T-cell (primary cell): ENCODE measurements at regions not wholly inside any gene's neighbourhood (a gene's known extent, or its start where the extent isn't known, plus 50 kb on each side); places are given as distances from the start of the nearest gene placed in this dataset.
"Not testable (repeated sequence)": the region's sequence is repeated elsewhere in the genome, so short reads cannot be mapped to it uniquely, and the experiment has no call there.

Source experiments
- ATAC-seq, 4 experiments: fragments of 200-7000 bp in 3 of 4; fragments of 150-1000 bp in 1 of 4; cut with Tn5 transposase; replicated peaks in 1 of 4; 1 replicate in 3 of 4; 2 replicates in 1 of 4; pipeline ENCODE4 v1.10.0; 2021; ENCODE audit warnings: moderate library complexity in 3 of 4, mild to moderate bottlenecking in 2 of 4, moderate number of reproducible peaks in 1 of 4
- CTCF ChIA-PET, 2 donors: fragments of 300-600 bp; sonication (Branson Sonifier 250); formaldehyde crosslinking; loops; one replicate each; lab custom pipeline; 2022; ENCODE audit warnings: antibody characterized with exemption in 2 of 2; lab: Charles Lee
- POLR2A ChIA-PET, 2 donors: fragments of 300-600 bp; sonication (Branson Sonifier 250); formaldehyde crosslinking; loops; one replicate each; lab custom pipeline; 2022; ENCODE audit warnings: antibody characterized with exemption in 2 of 2; lab: Charles Lee
- DNase-seq, 35 experiments: peaks; one replicate each; pipeline versions ENCODE4 v3.0.0 to v3.0.0-alpha.2; 2013 to 2023
- H3K27ac ChIP-seq: one replicate; pipeline ENCODE4 v1.5.1; 2013; ENCODE audit warnings: low read length
- H3K27me3 ChIP-seq, 2 experiments: replicated peaks in 1 of 2; 1 replicate in 1 of 2; 2 replicates in 1 of 2; pipeline versions ENCODE4 v1.6.1 to v1.7.0; 2013; ENCODE audit warnings: low read length in 1 of 2, mixed read lengths in 1 of 2; ENCODE audit not compliant: control insufficient read depth in 2 of 2, insufficient read depth in 2 of 2; ENCODE audit errors: extremely low read depth in 1 of 2
- H3K36me3 ChIP-seq, 2 donors: 1 replicate in 1 of 2; 2 replicates in 1 of 2; pipeline versions ENCODE4 v1.6.1 to v1.7.0; 2013; ENCODE audit warnings: low read length in 1 of 2; ENCODE audit not compliant: control insufficient read depth in 2 of 2, insufficient read depth in 1 of 2; ENCODE audit errors: extremely low read depth in 1 of 2
- H3K4me1 ChIP-seq, 2 experiments: 1 replicate in 1 of 2; 2 replicates in 1 of 2; pipeline versions ENCODE4 v1.6.1 to v1.7.0; 2013; ENCODE audit warnings: low read length in 2 of 2, mixed read lengths in 1 of 2; ENCODE audit not compliant: insufficient read depth in 2 of 2, control insufficient read depth in 1 of 2; ENCODE audit errors: extremely low read depth in 1 of 2
- H3K4me3 ChIP-seq, 2 donors: 1 replicate in 1 of 2; 2 replicates in 1 of 2; pipeline versions ENCODE4 v1.5.1 to v1.7.0; 2013; ENCODE audit warnings: mild to moderate bottlenecking in 2 of 2, low read length in 1 of 2, moderate library complexity in 1 of 2; ENCODE audit not compliant: control insufficient read depth in 1 of 2; ENCODE audit errors: extremely low read depth in 1 of 2
- H3K9me3 ChIP-seq: 2 replicates; pipeline ENCODE4 v1.7.0; 2013
- H3K27ac Mint-ChIP-seq, 2 donors: one replicate each; pipeline ENCODE4 v1.8.0; 2020 to 2021; ENCODE audit warnings: mild to moderate bottlenecking in 2 of 2, mixed read lengths in 2 of 2
- H3K27me3 Mint-ChIP-seq, 2 donors: one replicate each; pipeline ENCODE4 v1.8.0; 2021 to 2022; ENCODE audit warnings: mixed read lengths in 2 of 2
- H3K36me3 Mint-ChIP-seq: one replicate; pipeline ENCODE4 v1.8.0; 2021; ENCODE audit warnings: mixed read lengths
- H3K4me1 Mint-ChIP-seq, 3 donors: one replicate each; pipeline ENCODE4 v1.8.0; 2020 to 2022; ENCODE audit warnings: mixed read lengths in 3 of 3, mild to moderate bottlenecking in 1 of 3
- H3K4me3 Mint-ChIP-seq, 3 donors: one replicate each; pipeline ENCODE4 v1.8.0; 2020 to 2022; ENCODE audit warnings: mild to moderate bottlenecking in 3 of 3, mixed read lengths in 3 of 3, moderate library complexity in 3 of 3
- H3K9me3 Mint-ChIP-seq, 3 donors: one replicate each; pipeline ENCODE4 v1.8.0; 2020 to 2022; ENCODE audit warnings: mixed read lengths in 3 of 3
- WGBS: methylation state at CpG from one replicate; pipeline ENCODE4 v1.1.5; 2013; ENCODE audit warnings: missing lambda C conversion rate; ENCODE audit not compliant: insufficient coverage; 5-methylcytosine and 5-hydroxymethylcytosine counted together

GRCh38 chr2:58398406-58398805, 157.3 kb upstream of the FANCL start:
- Histone ChIP-seq H3K9me3 (no peaks in the 10 kb centered on the region), H3K27ac (no peak overlapping the region), H3K4me1 (no peaks in the 10 kb centered on the region), H3K4me3 (no peak overlapping the region), H3K36me3 (no peaks in the 10 kb centered on the region), H3K27me3 (no peaks in the 10 kb centered on the region)
- no peak for ATAC-seq
- Mint-ChIP-seq H3K9me3 (peaks cover 0 to 3% (median 0%) of the 10 kb centered on the region in 3 donors), H3K27ac (no peak overlapping the region), H3K36me3 (no peaks in the 10 kb centered on the region), H3K27me3 (peaks cover 4 to 7% of the 10 kb centered on the region in 2 donors), H3K4me3 (no peak overlapping the region), H3K4me1 (no peaks in the 10 kb centered on the region)
- CTCF ChIA-PET, result interaction anchor here in 1 of 2 donors (0.6 kb wide), 1 partner anchor 880 kb away, joined by 3 read pairs; no protein-coding TSS in a partner anchor
- POLR2A ChIA-PET, result no interaction called here
- DNase-seq, result no peak

- Mint-ChIP-seq H3K27me3 (peaks cover 0 to 5% of the 10 kb centered on the region in 2 donors), H3K4me3 (no peak overlapping the region), H3K27ac (no peak overlapping the region), H3K4me1 (no peaks in the 10 kb centered on the region), H3K36me3 (no peaks in the 10 kb centered on the region), H3K9me3 (peaks cover 0 to 3% (median 0%) of the 10 kb centered on the region in 3 donors)
- H3K27me3 ChIP-seq, result no peaks in the 10 kb centered on the region
- CTCF ChIA-PET, result no interaction called here
- no peak for ATAC-seq
- H3K9me3 ChIP-seq, result no peaks in the 10 kb centered on the region
- H3K4me1 ChIP-seq, result no peaks in the 10 kb centered on the region
- WGBS, result no CpG with 5 or more reads among the region's 1 CpG
- no peak overlapping the region for H3K4me3 ChIP-seq
- no peak for DNase-seq
- POLR2A ChIA-PET, result no interaction called here
- H3K27ac ChIP-seq, result no peak overlapping the region
- H3K36me3 ChIP-seq, result no peaks in the 10 kb centered on the region
Measured at GRCh38 chr2:58387701-58388100, 146.6 kb upstream of the FANCL start.

DNA sequence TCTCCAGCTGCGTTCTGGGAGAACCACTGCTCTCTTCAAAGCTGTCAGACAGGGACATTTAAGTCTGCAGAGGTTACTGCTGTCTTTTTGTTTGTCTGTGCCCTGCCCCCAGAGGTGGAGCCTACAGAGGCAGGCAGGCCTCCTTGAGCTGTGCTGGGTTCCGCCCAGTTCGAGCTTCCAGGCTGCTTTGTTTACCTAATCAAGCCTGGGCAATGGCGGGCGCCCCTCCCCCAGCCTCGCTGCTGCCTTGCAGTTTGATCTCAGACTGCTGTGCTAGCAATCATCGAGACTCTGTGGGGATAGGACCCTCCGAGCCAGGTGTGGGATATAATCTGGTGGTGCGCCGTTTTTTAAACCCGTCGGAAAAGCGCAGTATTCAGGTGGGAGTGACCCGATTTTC, 145.8 kb upstream of the FANCL start:
- H3K4me3 Mint-ChIP-seq, H3K4me3 ChIP-seq, H3K36me3 Mint-ChIP-seq, CTCF ChIA-PET, ATAC-seq, DNase-seq, H3K9me3 Mint-ChIP-seq, H3K4me1 Mint-ChIP-seq, H3K27me3 ChIP-seq, H3K27ac Mint-ChIP-seq, POLR2A ChIA-PET, H3K4me1 ChIP-seq, H3K9me3 ChIP-seq, H3K36me3 ChIP-seq, H3K27me3 Mint-ChIP-seq, H3K27ac ChIP-seq: not testable (repeated sequence)
- 71% methylated on average over 2 of the region's 14 CpGs for WGBS

DNA sequence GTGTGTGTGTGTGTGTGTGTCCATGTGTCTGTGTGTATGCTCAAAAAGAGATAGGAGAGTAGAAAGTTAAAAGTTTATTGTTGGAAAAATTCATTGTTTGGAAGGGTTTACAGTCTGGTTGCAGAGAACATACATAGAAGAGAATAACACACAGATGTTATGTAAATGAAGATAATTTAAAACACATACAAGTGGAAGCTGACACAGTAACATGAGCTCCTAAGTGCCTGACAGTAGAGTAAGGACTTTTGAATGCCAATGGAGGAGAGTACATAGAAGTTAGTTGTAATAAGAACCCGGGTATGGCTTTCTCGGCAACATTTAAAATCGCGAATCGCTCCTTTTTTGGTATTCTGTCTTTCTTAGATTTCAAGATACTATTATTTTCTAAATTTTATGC, 137.0 kb upstream of the FANCL start:
- ATAC-seq (no peak), DNase-seq (no peak)
- ChIA-PET POLR2A (no interaction called here), CTCF (no interaction called here)
- WGBS, result no CpG with 5 or more reads among the region's 5 CpGs
- Histone ChIP-seq H3K4me3 (no peak overlapping the region), H3K9me3 (no peaks in the 10 kb centered on the region), H3K4me1 (no peaks in the 10 kb centered on the region), H3K27ac (no peak overlapping the region), H3K36me3 (no peaks in the 10 kb centered on the region), H3K27me3 (no peaks in the 10 kb centered on the region)
- Mint-ChIP-seq H3K36me3 (no peaks in the 10 kb centered on the region), H3K27ac (no peak overlapping the region), H3K9me3 (no peaks in the 10 kb centered on the region), H3K4me1 (no peaks in the 10 kb centered on the region), H3K27me3 (no peaks in the 10 kb centered on the region), H3K4me3 (no peak overlapping the region)

DNA sequence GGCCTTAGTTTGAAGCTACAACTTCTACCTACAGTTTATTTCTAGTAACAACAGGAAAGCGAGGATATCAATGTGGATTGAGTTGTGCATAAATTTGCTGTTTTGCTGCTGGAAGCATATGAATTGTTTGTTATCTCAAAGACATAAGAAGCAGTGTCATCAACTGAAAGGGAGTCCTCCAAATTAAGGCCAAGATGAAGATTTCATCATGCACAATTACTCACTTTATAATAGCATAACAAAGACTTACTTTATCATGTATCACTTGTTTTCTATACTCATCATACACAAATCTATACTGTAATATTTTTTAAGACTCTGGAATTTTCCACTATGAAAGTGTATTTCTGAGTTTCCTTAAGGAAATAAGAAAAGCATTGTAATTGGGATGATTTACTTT, 136.1 kb upstream of the FANCL start:
- ChIA-PET POLR2A (no interaction called here), CTCF (no interaction called here)
- no peak overlapping the region for H3K27ac Mint-ChIP-seq
- no peak for DNase-seq
- no peaks in the 10 kb centered on the region for H3K9me3 ChIP-seq
- H3K4me1 ChIP-seq, result no peaks in the 10 kb centered on the region
- H3K36me3 Mint-ChIP-seq, result no peaks in the 10 kb centered on the region
- no peak overlapping the region for H3K27ac ChIP-seq
- no peaks in the 10 kb centered on the region for H3K4me1 Mint-ChIP-seq
- no peak overlapping the region for H3K4me3 ChIP-seq
- H3K9me3 Mint-ChIP-seq, result no peaks in the 10 kb centered on the region
- no peaks in the 10 kb centered on the region for H3K27me3 ChIP-seq
- H3K36me3 ChIP-seq, result no peaks in the 10 kb centered on the region
- WGBS, result no CpG with 5 or more reads among the region's 1 CpG
- H3K27me3 Mint-ChIP-seq, result no peaks in the 10 kb centered on the region
- no peak overlapping the region for H3K4me3 Mint-ChIP-seq
- no peak for ATAC-seq

GRCh38 chr2:58376592-58376991, 135.5 kb upstream of the FANCL start:
- H3K4me3 Mint-ChIP-seq, result no peak overlapping the region
- no peak for DNase-seq
- ChIA-PET CTCF (no interaction called here), POLR2A (no interaction called here)
- Histone ChIP-seq H3K27ac (no peak overlapping the region), H3K4me1 (no peaks in the 10 kb centered on the region), H3K9me3 (no peaks in the 10 kb centered on the region), H3K27me3 (no peaks in the 10 kb centered on the region), H3K4me3 (no peak overlapping the region), H3K36me3 (no peaks in the 10 kb centered on the region)
- WGBS, result 20% methylated on average over 1 of the region's 1 CpG
- no peaks in the 10 kb centered on the region for H3K4me1 Mint-ChIP-seq
- H3K27ac Mint-ChIP-seq, result no peak overlapping the region
- no peaks in the 10 kb centered on the region for H3K27me3 Mint-ChIP-seq
- H3K36me3 Mint-ChIP-seq, result no peaks in the 10 kb centered on the region
- H3K9me3 Mint-ChIP-seq, result no peaks in the 10 kb centered on the region
- no peak for ATAC-seq

DNA sequence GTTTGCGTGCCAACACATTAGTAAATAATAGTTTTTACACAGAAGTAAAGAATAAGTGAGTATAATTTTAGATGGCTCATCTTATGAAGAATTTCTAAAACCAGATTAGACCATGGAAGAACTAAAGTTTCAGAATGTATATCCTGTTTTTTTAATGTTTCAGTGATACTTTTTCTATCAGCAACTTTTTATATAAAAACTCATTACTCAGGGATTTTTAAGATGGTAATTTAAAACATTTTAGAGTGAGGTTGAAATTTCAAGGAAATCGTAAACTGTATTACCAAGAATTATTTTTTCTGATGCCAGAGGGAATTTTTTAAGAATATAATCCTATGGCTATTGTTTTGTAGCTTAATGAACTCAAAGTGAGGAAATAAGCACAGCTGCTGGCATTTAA, 128.5 kb upstream of the FANCL start:
- Mint-ChIP-seq H3K4me3 (no peak overlapping the region), H3K27ac (no peak overlapping the region), H3K27me3 (no peaks in the 10 kb centered on the region), H3K36me3 (no peaks in the 10 kb centered on the region), H3K4me1 (no peaks in the 10 kb centered on the region), H3K9me3 (no peaks in the 10 kb centered on the region)
- DNase-seq (no peak), ATAC-seq (no peak)
- H3K36me3 ChIP-seq, result no peaks in the 10 kb centered on the region
- no peaks in the 10 kb centered on the region for H3K4me1 ChIP-seq
- H3K27ac ChIP-seq, result no peak overlapping the region
- no peaks in the 10 kb centered on the region for H3K27me3 ChIP-seq
- CTCF ChIA-PET, result no interaction called here
- H3K9me3 ChIP-seq, result no peaks in the 10 kb centered on the region
- POLR2A ChIA-PET, result no interaction called here
- no CpG with 5 or more reads among the region's 2 CpGs for WGBS
- no peak overlapping the region for H3K4me3 ChIP-seq
